ENCODE measurements at regions not wholly inside any gene's neighbourhood (a gene's known extent, or its start where the extent isn't known, plus 50 kb on each side); places are given as distances from the start of the nearest gene placed in this dataset.

GRCh38 chr2:107362993-107363392 is 463.7 kb upstream of the RGPD4 start:
- CTCF ChIA-PET: no interaction called here

More at GRCh38 chr2:107362993-107363392, 463.7 kb upstream of the RGPD4 start:
- no peak overlapping the region for H3K4me2 ChIP-seq
- no peaks in the 10 kb centered on the region for H3K27me3 ChIP-seq (ENCODE audit: insufficient read depth)
- WGBS (ENCODE audit: low lambda C conversion rate): 50% methylated on average over 1 of the region's 1 CpG
- H3K27ac ChIP-seq (ENCODE audit: low read depth in 2 of 2, low read length in 1 of 2): no peak overlapping the region
- no peak overlapping the region for H3K4me3 ChIP-seq (ENCODE audit: low read depth in 2 of 2, low read length in 1 of 2)
- no peaks in the 10 kb centered on the region for H3K4me1 ChIP-seq (ENCODE audit: control insufficient read depth in 1 of 2, insufficient read depth in 2 of 2, low read depth in 1 of 2, low read length in 1 of 2)
- H4K20me1 ChIP-seq (ENCODE audit: insufficient read depth): no peaks in the 10 kb centered on the region
- H3K79me2 ChIP-seq (ENCODE audit: insufficient read depth): no peaks in the 10 kb centered on the region
- no peak overlapping the region for H3K9ac ChIP-seq
- no peaks in the 10 kb centered on the region for H3K9me3 ChIP-seq
- H3K9me2 ChIP-seq: no peaks in the 10 kb centered on the region
- no peaks in the 10 kb centered on the region for H3F3A ChIP-seq (replicated peaks; ENCODE audit: insufficient read depth)
- no peak overlapping the region for H2AFZ ChIP-seq (ENCODE audit: low read depth)
- TF ChIP-seq FOXM1 (IDR thresholded peaks at IDR 0.05; ENCODE audit: low read depth) (no peak), MEF2A (IDR thresholded peaks at IDR 0.05; ENCODE audit: borderline replicate concordance, low read depth) (no peak), RFX5 (IDR thresholded peaks at IDR 0.05; ENCODE audit: low read length) (no peak), SMC3 (IDR thresholded peaks at IDR 0.05; ENCODE audit: low read depth, low read length) (no peak), ELF1 (IDR thresholded peaks at IDR 0.05) (no peak), EP300 (IDR thresholded peaks at IDR 0.05; ENCODE audit: borderline replicate concordance in 1 of 2, low read depth in 1 of 2, low read length in 1 of 2) (no peak), REST (IDR thresholded peaks at IDR 0.05; ENCODE audit: low read depth, low read length) (no peak), IRF3 (IDR thresholded peaks at IDR 0.05; ENCODE audit: low read depth, low read length) (no peak), TAF1 (IDR thresholded peaks at IDR 0.05; ENCODE audit: borderline replicate concordance, low read depth, low read length) (no peak), FOSL2 (IDR thresholded peaks at IDR 0.05; ENCODE audit: borderline replicate concordance, low read depth) (no peak), PBX3 (IDR thresholded peaks at IDR 0.05) (no peak), RAD21 (IDR thresholded peaks at IDR 0.05; ENCODE audit: low read length) (no peak), NFIC (IDR thresholded peaks at IDR 0.05; ENCODE audit: borderline replicate concordance) (no peak), MAX (IDR thresholded peaks at IDR 0.05; ENCODE audit: low read depth) (no peak)
- POLR2A ChIA-PET: no interaction called here
- DNase-seq: no peak
- no peaks in the 10 kb centered on the region for H3K36me3 ChIP-seq (replicated peaks in 1 of 2; ENCODE audit: control insufficient read depth in 1 of 2, insufficient read depth in 2 of 2, low read length in 1 of 2)

Measured in SK-N-SH (cell line).